HEK293 (cell line): ENCODE measurements at regions not wholly inside any gene's neighbourhood (a gene's known extent, or its start where the extent isn't known, plus 50 kb on each side); places are given as distances from the start of the nearest gene placed in this dataset.

Experiments
- CTCF ChIA-PET: fragments of 350-600 bp; formaldehyde crosslinking; extraction: SDS; loops from one replicate; lab custom pipeline; 2021; ENCODE audit warnings: antibody characterized with exemption; lab: Yijun Ruan, JAX
- POLR2A ChIA-PET: fragments of 300-600 bp; formaldehyde crosslinking; extraction: SDS; loops from one replicate; lab custom pipeline; 2020; ENCODE audit warnings: antibody characterized with exemption, inconsistent platforms; lab: Yijun Ruan, JAX
- H3K27ac ChIP-seq: fragments of 200-500 bp; sonication (Bioruptor generic); 2 replicates; pipeline ENCODE4 v1.5.1; 2014; ENCODE audit warnings: low read depth, low read length, control low read depth, inconsistent platforms; ENCODE audit errors: extremely low read depth
- H3K36me3 ChIP-seq, 2 experiments: fragments of 200-500 bp in 1 of 2; sonication (Bioruptor generic) in 1 of 2; 1 replicate in 1 of 2; 2 replicates in 1 of 2; pipeline ENCODE4 v1.5.1; 2014 to 2017; ENCODE audit warnings: inconsistent platforms in 2 of 2, low read length in 2 of 2; ENCODE audit not compliant: control insufficient read depth in 2 of 2, insufficient read depth in 1 of 2
- H3K4me1 ChIP-seq: fragments of 200-500 bp; sonication (Bioruptor generic); 2 replicates; pipeline ENCODE4 v1.5.1; 2014; ENCODE audit warnings: mild to moderate bottlenecking, low read length, inconsistent platforms; ENCODE audit not compliant: control insufficient read depth, insufficient read depth
- H3K4me3 ChIP-seq: 2 replicates; pipeline ENCODE4 v1.5.1; 2011; ENCODE audit warnings: low read depth, mild to moderate bottlenecking, control low read depth, low read length, moderate library complexity
- H3K9me3 ChIP-seq: fragments of 200-500 bp; sonication (Bioruptor generic); 2 replicates; pipeline ENCODE4 v1.5.1; 2014; ENCODE audit warnings: low read depth, low read length, inconsistent platforms; ENCODE audit not compliant: control insufficient read depth, insufficient read depth
- HOXD13 ChIP-seq: sonication (generic); formaldehyde crosslinking; IDR thresholded peaks from 2 replicates; pipeline ENCODE4 v1.8.0; 2022; ENCODE audit warnings: missing genetic modification reagents, borderline replicate concordance
- MEIS1 ChIP-seq: sonication (generic); formaldehyde crosslinking; IDR thresholded peaks from 2 replicates; pipeline ENCODE4 v1.8.1; 2022; ENCODE audit warnings: missing genetic modification reagents, mild to moderate bottlenecking, borderline replicate concordance
- TCF7L2 ChIP-seq: IDR thresholded peaks from 2 replicates; pipeline ENCODE4 v1.6.1; 2011; ENCODE audit warnings: low read depth, mild to moderate bottlenecking, inconsistent platforms, low read length, moderate library complexity, borderline replicate concordance
- YY2 ChIP-seq: fragments of 450-650 bp; formaldehyde crosslinking; IDR thresholded peaks from 2 replicates; pipeline ENCODE4 v1.5.1; 2016; ENCODE audit warnings: missing biosample characterization, missing genetic modification characterization
- ZFHX2 ChIP-seq: fragments of 450-650 bp; formaldehyde crosslinking; conservative IDR thresholded peaks from 2 replicates; pipeline ENCODE4 v1.5.1; 2016; ENCODE audit warnings: missing biosample characterization, missing genetic modification characterization
- ZNF114 ChIP-seq: fragments of 450-650 bp; formaldehyde crosslinking; IDR thresholded peaks from 2 replicates; pipeline ENCODE4 v1.5.0; 2017; ENCODE audit warnings: missing biosample characterization, missing genetic modification characterization
- ZNF211 ChIP-seq: fragments of 450-650 bp; formaldehyde crosslinking; IDR thresholded peaks from 2 replicates; pipeline ENCODE4 v1.5.1; 2016; ENCODE audit warnings: low read depth, missing biosample characterization, missing genetic modification characterization
- ZNF221 ChIP-seq: fragments of 450-650 bp; formaldehyde crosslinking; IDR thresholded peaks from 2 replicates; pipeline ENCODE4 v1.5.1; 2017; ENCODE audit warnings: missing biosample characterization, missing genetic modification characterization, borderline replicate concordance
- ZNF292 ChIP-seq: fragments of 450-650 bp; formaldehyde crosslinking; IDR thresholded peaks from 2 replicates; pipeline ENCODE4 v1.5.1; 2016; ENCODE audit warnings: low read depth, missing biosample characterization, missing genetic modification characterization, borderline replicate concordance
- ZNF311 ChIP-seq: fragments of 450-650 bp; formaldehyde crosslinking; IDR thresholded peaks from 2 replicates; pipeline ENCODE4 v1.5.1; 2017; ENCODE audit warnings: missing biosample characterization, missing genetic modification characterization, borderline replicate concordance
- ZNF350 ChIP-seq: fragments of 450-650 bp; formaldehyde crosslinking; IDR thresholded peaks from 2 replicates; pipeline ENCODE4 v1.5.0; 2017; ENCODE audit warnings: missing biosample characterization, mild to moderate bottlenecking, missing genetic modification characterization
- ZNF426 ChIP-seq: fragments of 450-650 bp; formaldehyde crosslinking; IDR thresholded peaks from 2 replicates; pipeline ENCODE4 v1.5.1; 2017; ENCODE audit warnings: missing biosample characterization, missing genetic modification characterization, mild to moderate bottlenecking, inconsistent platforms, moderate library complexity
- ZNF473 ChIP-seq: fragments of 450-650 bp; formaldehyde crosslinking; IDR thresholded peaks from 2 replicates; pipeline ENCODE4 v1.5.1; 2017; ENCODE audit warnings: missing biosample characterization, missing genetic modification characterization
- ZNF501 ChIP-seq: fragments of 450-650 bp; formaldehyde crosslinking; IDR thresholded peaks from 2 replicates; pipeline ENCODE4 v1.5.1; 2016; ENCODE audit warnings: missing biosample characterization, missing genetic modification characterization
- ZNF510 ChIP-seq: fragments of 450-650 bp; formaldehyde crosslinking; IDR thresholded peaks from 2 replicates; pipeline ENCODE4 v1.5.1; 2018; ENCODE audit warnings: mild to moderate bottlenecking, missing genetic modification characterization, missing biosample characterization; ENCODE audit not compliant: insufficient replicate concordance
- ZNF521 ChIP-seq: fragments of 450-650 bp; formaldehyde crosslinking; IDR thresholded peaks from 2 replicates; pipeline ENCODE4 v1.5.1; 2017; ENCODE audit warnings: missing biosample characterization, mild to moderate bottlenecking, missing genetic modification characterization
- ZNF544 ChIP-seq: fragments of 450-650 bp; formaldehyde crosslinking; IDR thresholded peaks from 2 replicates; pipeline ENCODE4 v1.5.0; 2017; ENCODE audit warnings: missing biosample characterization, missing genetic modification characterization
- ZNF561 ChIP-seq: fragments of 450-650 bp; IDR thresholded peaks from 2 replicates; pipeline ENCODE4 v1.5.1; 2018; ENCODE audit warnings: missing biosample characterization, missing genetic modification characterization, borderline replicate concordance
- ZNF600 ChIP-seq: fragments of 450-650 bp; formaldehyde crosslinking; IDR thresholded peaks from 2 replicates; pipeline ENCODE4 v1.5.1; 2016; ENCODE audit warnings: missing biosample characterization, missing genetic modification characterization
- ZNF830 ChIP-seq: fragments of 450-650 bp; IDR thresholded peaks from 2 replicates; pipeline ENCODE4 v1.5.0; 2018; ENCODE audit warnings: missing biosample characterization, missing genetic modification characterization, low read depth, mild to moderate bottlenecking, moderate library complexity
- ZXDB ChIP-seq: fragments of 450-650 bp; formaldehyde crosslinking; IDR thresholded peaks from 2 replicates; pipeline ENCODE4 v1.5.1; 2016; ENCODE audit warnings: missing biosample characterization, missing genetic modification characterization
- TF ChIP-seq, protein P1 (sequence below): fragments of 450-650 bp; formaldehyde crosslinking; IDR thresholded peaks from 2 replicates; pipeline ENCODE4 v1.5.1; 2016; ENCODE audit warnings: missing biosample characterization, missing genetic modification characterization, borderline replicate concordance
- TF ChIP-seq, protein P2 (sequence below): fragments of 450-650 bp; formaldehyde crosslinking; IDR thresholded peaks from 2 replicates; pipeline ENCODE4 v1.5.1; 2016; ENCODE audit warnings: missing biosample characterization, missing genetic modification characterization
- TF ChIP-seq, protein P3 (sequence below): sonication (generic); formaldehyde crosslinking; IDR thresholded peaks from 2 replicates; pipeline ENCODE4 v1.8.1; 2022; ENCODE audit warnings: mild to moderate bottlenecking, moderate library complexity, missing genetic modification reagents
- TF ChIP-seq, protein P4 (sequence below): fragments of 450-650 bp; formaldehyde crosslinking; IDR thresholded peaks from 2 replicates; pipeline ENCODE4 v1.5.1; 2017; ENCODE audit warnings: missing biosample characterization, missing genetic modification characterization

DNA sequence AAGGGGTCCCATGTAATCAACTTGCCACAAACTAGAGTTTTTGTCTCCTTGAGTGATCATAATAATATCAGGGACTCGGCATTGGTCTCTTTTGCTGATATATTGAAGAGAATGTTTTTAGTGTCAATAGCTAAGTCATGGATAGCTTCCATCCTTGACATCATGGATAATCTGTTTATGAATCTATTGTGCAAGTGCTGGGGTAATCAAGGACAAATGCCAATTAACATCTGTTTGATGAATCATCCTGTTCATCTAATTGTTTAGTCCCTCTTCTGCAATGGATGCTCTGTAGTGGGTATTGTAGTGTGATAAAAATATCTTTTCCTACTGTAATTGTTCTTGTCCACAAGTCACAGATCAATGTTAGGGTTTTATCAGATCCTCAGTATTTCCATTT, 607.5 kb upstream of the SEMA6A start (continued):
- no peak for TF ChIP-seq ZNF544
- no peak for TF ChIP-seq ZNF426
- TF ChIP-seq ZFHX2 (tag by site-specific recombination) = no peak
- TF ChIP-seq, protein P1, sequence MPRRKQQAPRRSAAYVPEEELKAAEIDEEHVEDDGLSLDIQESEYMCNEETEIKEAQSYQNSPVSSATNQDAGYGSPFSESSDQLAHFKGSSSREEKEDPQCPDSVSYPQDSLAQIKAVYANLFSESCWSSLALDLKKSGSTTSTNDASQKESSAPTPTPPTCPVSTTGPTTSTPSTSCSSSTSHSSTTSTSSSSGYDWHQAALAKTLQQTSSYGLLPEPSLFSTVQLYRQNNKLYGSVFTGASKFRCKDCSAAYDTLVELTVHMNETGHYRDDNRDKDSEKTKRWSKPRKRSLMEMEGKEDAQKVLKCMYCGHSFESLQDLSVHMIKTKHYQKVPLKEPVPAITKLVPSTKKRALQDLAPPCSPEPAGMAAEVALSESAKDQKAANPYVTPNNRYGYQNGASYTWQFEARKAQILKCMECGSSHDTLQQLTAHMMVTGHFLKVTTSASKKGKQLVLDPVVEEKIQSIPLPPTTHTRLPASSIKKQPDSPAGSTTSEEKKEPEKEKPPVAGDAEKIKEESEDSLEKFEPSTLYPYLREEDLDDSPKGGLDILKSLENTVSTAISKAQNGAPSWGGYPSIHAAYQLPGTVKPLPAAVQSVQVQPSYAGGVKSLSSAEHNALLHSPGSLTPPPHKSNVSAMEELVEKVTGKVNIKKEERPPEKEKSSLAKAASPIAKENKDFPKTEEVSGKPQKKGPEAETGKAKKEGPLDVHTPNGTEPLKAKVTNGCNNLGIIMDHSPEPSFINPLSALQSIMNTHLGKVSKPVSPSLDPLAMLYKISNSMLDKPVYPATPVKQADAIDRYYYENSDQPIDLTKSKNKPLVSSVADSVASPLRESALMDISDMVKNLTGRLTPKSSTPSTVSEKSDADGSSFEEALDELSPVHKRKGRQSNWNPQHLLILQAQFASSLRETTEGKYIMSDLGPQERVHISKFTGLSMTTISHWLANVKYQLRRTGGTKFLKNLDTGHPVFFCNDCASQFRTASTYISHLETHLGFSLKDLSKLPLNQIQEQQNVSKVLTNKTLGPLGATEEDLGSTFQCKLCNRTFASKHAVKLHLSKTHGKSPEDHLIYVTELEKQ (tag by site-specific recombination) = no peak
- TF ChIP-seq ZNF501 (tag by site-specific recombination) = no peak

DNA sequence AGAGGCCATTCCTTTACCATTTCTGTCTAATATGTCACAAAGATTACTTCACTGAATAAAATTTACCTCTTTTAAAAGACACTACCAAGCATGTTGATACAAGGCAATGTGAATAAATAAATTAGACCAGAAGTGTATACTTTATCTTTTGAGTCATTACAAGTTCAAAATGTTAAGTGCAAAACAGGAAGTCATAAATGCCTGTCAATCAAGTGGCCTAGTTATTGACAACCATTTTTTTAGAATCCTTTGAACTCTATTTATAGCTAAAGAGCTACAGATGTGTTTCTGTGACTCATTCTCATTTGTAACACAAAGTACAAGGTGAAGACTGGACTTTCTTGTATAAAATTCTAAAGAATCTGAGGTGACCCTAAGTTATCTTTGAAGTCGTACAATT, 602.7 kb upstream of the SEMA6A start:
- no peaks in the 10 kb centered on the region for H3K4me1 ChIP-seq
- POLR2A ChIA-PET = no interaction called here
- H3K36me3 ChIP-seq = no peaks in the 10 kb centered on the region
- H3K9me3 ChIP-seq = no peaks in the 10 kb centered on the region
- CTCF ChIA-PET = no interaction called here
- peak; percentile 38; the same call in 1 of the 2 replicates for TF ChIP-seq TCF7L2
- peak; percentile 79; the same call in 1 of the 2 replicates for TF ChIP-seq MEIS1 (CRISPR knock-in tag)
- no peak for TF ChIP-seq ZNF221 (tag by site-specific recombination)
- H3K4me3 ChIP-seq = no peak overlapping the region
- no peak overlapping the region for H3K27ac ChIP-seq

DNA sequence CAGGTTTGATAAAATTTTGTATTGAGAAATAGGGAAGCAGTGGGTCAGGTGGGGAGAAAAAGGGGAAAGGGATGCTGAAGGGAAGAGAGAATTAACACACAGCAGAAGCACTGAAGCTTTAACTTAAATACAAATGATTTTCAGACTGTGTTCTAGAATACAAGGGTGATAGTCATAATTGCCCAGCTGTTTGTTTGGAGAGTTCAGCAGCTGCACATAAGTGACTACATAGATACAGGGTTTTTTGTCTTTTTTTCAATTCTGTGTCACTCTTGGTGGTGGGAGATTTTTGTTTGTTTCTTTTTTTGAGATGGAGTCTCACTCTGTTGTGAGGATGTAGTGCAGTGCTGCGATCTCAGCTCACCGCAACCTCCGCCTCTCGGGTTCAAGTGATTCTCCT, 590.4 kb upstream of the SEMA6A start:
- Histone ChIP-seq H3K4me3 (no peak overlapping the region), H3K4me1 (no peaks in the 10 kb centered on the region), H3K9me3 (no peaks in the 10 kb centered on the region), H3K27ac (no peak overlapping the region), H3K36me3 (no peaks in the 10 kb centered on the region)
- no peak for TF ChIP-seq ZNF510
- TF ChIP-seq, protein P2, sequence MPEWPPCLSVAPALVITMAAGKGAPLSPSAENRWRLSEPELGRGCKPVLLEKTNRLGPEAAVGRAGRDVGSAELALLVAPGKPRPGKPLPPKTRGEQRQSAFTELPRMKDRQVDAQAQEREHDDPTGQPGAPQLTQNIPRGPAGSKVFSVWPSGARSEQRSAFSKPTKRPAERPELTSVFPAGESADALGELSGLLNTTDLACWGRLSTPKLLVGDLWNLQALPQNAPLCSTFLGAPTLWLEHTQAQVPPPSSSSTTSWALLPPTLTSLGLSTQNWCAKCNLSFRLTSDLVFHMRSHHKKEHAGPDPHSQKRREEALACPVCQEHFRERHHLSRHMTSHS (tag by site-specific recombination) = no peak
- no peak for TF ChIP-seq ZNF311 (tag by site-specific recombination)
- TF ChIP-seq ZXDB = no peak
- no peak for TF ChIP-seq ZNF114
- TF ChIP-seq ZNF473 = no peak
- no peak for TF ChIP-seq ZNF521 (tag by site-specific recombination)
- no peak for TF ChIP-seq ZNF561
- no peak for TF ChIP-seq ZNF350 (tag by site-specific recombination)
- TF ChIP-seq HOXD13 (CRISPR knock-in tag) = no peak
- TF ChIP-seq, protein P3, sequence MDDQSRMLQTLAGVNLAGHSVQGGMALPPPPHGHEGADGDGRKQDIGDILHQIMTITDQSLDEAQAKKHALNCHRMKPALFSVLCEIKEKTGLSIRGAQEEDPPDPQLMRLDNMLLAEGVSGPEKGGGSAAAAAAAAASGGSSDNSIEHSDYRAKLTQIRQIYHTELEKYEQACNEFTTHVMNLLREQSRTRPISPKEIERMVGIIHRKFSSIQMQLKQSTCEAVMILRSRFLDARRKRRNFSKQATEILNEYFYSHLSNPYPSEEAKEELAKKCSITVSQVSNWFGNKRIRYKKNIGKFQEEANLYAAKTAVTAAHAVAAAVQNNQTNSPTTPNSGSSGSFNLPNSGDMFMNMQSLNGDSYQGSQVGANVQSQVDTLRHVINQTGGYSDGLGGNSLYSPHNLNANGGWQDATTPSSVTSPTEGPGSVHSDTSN (CRISPR knock-in tag) = no peak
- no peak for TF ChIP-seq ZNF292 (tag by site-specific recombination)
- no peak for TF ChIP-seq ZNF211 (tag by site-specific recombination)
- TF ChIP-seq ZNF830 (tag by site-specific recombination) = no peak
- TF ChIP-seq, protein P4, sequence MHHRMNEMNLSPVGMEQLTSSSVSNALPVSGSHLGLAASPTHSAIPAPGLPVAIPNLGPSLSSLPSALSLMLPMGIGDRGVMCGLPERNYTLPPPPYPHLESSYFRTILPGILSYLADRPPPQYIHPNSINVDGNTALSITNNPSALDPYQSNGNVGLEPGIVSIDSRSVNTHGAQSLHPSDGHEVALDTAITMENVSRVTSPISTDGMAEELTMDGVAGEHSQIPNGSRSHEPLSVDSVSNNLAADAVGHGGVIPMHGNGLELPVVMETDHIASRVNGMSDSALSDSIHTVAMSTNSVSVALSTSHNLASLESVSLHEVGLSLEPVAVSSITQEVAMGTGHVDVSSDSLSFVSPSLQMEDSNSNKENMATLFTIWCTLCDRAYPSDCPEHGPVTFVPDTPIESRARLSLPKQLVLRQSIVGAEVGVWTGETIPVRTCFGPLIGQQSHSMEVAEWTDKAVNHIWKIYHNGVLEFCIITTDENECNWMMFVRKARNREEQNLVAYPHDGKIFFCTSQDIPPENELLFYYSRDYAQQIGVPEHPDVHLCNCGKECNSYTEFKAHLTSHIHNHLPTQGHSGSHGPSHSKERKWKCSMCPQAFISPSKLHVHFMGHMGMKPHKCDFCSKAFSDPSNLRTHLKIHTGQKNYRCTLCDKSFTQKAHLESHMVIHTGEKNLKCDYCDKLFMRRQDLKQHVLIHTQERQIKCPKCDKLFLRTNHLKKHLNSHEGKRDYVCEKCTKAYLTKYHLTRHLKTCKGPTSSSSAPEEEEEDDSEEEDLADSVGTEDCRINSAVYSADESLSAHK (tag by site-specific recombination) = no peak
- TF ChIP-seq ZNF600 (tag by site-specific recombination) = no peak
- TF ChIP-seq YY2 (tag by site-specific recombination) = no peak
- CTCF ChIA-PET = no interaction called here
- POLR2A ChIA-PET = no interaction called here
